NCI-H82 (cell line): ENCODE measurements at regions not wholly inside any gene's neighbourhood (a gene's known extent, or its start where the extent isn't known, plus 50 kb on each side); places are given as distances from the start of the nearest gene placed in this dataset.

Experiments used
- DNase-seq: peaks from one replicate; lab custom pipeline; 2025; lab: John Stamatoyannopoulos, UW

DNA sequence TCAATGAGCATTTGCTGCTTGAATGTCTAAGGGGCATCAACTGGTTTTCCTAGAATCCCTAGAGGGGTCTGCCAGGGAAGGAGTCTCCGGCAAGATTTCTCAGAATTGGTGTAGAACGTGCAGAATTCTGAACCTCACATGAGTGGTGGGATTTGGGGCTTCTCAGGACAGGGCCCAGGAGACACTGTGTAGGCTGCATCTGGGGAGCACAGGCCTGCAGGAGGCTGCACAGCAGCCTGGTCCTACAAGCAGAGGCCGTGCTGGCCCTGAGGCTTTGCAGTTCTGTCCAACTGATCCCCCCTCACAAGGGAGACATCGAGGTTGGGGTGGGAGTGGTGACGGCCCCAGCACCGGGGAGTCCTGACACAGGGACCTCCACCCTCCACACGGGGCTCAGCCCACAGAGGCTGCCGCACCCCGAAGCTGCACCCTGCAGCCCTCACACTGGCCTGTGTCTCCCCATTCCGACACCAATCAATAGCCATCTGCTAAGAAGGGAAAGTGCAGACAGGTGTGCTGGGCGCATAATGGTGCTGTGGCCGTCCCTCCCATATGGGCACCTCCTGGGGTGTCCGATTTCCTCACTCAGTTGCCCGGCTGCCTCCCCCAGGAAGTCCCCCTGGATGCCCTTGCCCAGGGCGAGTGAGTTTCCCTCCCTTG, 688.1 kb downstream of the BRD1 start:
- no peak for DNase-seq

DNA sequence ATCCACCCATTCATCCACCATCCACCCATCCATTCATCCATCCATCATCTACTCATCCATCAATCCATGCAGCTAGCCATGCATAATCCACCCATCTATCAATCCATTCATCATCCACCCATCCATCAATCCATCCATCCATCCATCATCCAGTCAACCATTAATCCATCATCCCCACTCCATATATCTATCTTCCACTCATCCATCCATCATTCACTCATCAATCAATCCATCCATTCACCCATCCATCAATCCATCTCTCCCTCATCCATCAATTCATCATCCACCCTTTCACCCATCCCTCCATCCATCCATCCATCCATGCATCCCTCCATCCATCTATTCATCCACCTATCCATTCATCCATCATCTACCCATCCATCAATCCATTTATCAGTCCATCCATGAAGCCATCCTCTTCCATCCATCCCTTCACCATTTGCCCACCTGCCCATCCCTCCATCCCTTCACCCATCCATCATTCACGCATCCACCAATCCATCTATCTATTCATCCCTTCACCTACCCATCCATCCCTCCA, 689.4 kb downstream of the BRD1 start:
- DNase-seq = no peak

DNA sequence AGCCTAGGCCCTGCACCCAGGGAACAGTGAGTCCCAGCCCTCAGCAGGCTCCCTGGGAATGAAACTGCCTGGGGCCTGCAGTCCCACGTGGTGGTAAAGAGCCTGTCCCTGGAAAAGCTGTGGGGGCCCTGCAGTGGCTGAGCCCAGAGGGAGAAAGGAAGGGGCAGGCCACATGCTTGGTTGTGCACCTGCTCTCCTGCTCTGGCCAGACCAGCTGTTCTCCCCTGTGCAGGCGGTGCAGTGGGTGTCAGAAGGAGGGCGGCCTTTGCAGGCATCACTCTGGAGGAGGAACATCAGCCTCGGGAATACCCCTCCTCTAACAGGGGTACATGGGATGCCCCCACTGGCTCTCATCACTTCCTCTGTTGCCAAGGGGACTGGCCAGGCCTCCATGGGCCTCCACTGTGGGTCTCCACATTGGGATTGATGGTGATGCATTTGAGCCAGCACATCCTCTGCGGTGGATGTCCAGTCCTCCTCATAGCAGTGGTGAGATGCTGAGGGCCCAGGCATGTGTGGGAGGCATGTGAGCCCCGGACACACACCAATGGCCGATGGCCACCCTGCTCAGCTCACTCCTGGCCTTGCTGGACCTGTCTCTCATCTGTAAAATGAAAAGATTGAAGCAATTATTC, 690.4 kb downstream of the BRD1 start:
- no peak for DNase-seq

DNA sequence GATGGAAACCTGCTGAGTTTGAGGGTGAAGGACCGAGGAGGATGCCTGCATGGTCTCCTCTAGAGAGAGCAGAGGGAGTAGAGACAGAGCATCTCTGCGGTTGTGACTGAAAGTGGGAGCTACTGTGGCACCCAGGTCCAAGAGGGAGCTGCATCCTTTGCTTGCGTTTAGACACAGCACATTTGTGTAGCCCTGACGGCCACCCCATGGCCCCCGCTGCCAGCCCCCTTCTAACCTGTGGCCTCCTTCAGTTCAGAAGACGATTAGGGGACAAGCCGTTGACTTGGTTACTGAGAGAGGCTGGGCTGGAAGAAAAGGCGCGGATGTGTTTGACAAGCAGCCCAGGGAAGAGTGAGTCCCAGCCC, 690.9 kb downstream of the BRD1 start:
- no peak for DNase-seq

DNA sequence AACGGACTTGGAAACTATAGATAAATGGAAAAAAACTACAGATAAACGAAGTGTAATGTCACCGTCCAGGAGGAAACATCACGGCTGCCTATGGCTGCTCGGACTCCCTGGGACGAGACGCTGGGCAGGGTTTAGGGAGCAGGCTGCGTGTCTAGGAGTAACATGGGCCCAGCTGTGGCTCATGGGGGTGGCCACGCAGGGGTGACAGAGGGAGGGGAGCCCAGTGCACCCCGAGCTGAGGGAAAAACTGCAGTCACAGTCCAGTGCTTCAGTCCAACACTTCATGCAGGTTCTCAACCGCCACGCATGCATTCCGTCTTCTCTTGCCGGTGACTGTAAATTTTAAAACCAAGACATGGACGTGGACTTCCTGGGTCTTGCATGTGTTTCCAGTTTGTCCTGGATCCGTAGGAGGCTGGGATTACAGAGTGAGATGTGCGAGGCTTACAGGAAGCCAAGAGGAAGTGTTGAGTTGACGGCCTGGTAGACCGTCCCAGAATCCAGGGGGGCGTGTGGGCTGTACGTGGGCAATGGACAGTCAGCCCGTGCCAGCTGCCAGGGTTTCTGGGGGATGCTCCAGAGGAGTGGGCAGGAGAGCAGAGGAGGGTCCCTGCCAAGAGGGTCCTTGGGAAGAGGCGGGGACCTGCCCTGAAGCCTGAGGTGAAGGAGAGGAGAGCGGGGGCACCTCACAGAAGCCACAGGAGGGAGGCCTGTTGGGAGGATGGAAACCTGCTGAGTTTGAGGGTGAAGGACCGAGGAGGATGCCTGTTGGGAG, 691.4 kb downstream of the BRD1 start:
- no peak for DNase-seq

DNA sequence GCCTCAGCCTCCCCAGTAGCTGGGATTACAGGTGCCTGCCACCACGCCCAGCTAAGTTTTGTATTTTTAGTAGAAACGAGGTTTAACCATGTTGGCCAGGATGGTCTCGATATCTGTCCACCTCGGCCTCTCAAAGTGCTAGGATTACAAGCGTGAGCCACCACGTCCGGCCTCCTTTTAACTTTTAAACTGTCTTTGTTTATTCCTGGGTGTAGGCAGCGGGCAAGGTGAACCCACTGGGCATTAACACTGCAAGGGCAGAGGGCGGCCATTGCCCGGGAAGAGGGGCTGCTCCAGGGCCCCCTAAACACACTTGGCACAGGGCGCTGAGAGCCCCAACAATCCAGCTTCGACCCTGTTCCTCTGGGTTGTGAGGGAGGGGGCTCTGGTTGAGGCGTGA, 693.6 kb downstream of the BRD1 start:
- DNase-seq = no peak

DNA sequence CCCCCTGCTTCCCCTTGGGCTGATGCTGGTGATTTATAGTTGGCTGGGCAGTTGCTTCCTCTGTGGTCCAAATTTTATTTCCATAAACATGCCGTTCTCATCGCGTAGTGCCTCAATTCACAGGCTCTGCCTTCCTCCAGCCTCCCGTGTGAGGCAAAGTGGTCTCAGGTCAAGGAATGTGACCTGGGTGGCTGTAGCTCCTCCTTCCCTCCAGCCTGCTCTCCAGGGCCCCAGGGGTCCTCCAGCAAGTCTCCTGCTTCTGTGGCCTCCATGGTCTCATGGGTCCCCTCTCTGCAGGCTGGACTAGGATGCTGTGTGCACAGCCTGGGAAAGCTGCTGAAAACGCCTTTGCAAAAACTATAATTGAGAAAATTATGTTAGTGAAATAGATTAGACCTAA, 694.1 kb downstream of the BRD1 start:
- no peak for DNase-seq

DNA sequence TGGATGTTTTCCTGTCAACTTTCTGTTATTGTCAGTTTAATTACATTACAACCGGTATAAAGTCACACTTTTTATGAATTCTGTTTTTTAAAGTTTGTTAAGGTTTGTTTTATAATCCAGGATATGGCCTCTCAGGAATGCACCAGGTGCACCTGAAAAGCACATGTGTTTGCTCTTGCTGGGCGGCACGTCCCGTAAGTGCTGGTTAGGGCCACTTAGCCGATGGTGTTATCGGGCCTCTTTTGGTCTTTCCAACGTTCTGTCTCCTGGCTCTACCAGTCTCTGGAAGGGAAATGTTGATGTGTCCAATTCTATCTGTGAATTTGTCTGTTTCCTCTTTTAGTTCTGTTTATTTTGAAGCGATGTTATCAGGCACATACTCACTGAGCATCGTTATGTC, 695.7 kb downstream of the BRD1 start:
- no peak for DNase-seq

DNA sequence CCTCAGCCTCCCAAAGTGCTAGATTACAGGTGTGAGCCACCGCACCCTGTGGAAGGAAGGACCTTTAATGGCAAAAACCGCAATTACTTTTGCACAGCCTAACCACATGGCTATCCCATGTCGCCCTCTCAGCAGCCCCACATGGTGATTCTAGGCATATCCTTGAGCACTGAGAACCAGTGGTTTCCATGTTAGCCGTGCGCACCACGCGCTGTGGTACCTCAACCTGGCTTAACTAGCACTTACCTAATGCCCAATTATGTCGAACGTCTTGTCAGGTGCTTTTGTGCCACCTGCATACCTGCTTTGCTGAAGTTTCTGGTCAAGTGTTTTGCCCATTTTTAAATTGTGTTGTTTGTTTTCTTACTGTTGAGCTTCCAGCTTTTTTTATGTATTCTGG, 697.9 kb downstream of the BRD1 start:
- no peak for DNase-seq

DNA sequence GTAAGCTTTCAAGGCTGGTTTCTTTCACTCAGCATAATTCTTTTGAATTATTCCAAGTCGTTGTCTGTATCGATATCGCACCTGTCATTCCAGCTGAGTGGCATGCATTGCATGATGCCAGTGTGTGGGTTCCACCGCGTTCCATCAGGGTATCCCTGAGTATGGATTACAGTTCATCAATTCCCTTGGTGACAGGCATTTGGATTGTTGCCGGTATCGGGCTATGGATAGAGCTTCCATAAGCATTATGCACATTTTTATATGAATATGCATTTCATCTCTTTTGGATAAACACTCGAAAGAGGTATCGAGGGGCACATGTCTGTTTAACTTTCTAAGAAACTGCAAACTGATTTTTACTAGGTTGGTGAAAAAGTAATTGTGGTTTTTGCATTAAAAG, 698.8 kb downstream of the BRD1 start:
- DNase-seq = no peak

DNA sequence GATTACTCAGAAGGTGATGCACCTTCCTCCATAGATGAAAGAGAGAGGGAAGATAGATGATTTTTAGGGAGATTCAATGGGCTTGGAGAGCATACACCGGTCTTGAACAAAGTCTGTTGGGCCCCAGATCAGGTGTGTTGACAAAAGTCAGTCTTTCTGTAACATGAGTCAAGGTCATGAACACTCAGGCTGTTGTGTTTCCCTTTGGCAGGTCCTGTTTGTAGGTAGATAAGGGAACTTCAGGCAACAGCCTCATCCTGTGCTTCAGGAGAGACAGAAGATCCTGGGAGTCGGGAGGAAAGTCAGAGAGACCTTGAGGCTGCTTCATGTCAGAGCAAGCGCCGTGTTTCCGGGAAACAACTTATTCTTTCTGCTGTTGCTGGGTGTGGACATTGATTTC, 703.1 kb downstream of the BRD1 start:
- DNase-seq = no peak

DNA sequence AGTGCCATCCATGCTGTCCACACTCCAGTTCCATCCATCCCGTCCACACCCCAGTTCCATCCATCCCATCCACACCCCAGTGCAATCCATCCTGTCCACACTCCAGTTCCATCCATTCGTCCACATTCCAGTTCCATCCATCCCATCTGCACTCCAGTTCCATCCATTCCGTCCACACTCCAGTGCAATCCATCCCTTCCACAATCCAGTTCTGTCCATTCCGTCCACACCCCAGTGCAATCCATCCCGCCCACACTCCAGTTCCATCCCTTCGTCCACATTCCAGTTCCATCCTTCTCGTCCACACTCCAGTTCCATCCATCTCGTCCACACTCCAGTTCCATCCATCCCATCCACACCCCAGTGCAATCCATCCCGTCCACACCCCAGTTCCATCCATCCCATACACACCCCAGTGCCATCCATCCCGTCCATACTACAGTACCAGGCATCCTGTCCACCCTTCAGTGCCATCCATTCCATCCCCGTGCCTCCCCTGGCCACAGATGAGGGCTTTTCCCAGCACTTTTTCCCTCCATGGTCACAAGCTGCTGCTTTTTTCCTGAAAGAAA, 704.0 kb downstream of the BRD1 start:
- no peak for DNase-seq

DNA sequence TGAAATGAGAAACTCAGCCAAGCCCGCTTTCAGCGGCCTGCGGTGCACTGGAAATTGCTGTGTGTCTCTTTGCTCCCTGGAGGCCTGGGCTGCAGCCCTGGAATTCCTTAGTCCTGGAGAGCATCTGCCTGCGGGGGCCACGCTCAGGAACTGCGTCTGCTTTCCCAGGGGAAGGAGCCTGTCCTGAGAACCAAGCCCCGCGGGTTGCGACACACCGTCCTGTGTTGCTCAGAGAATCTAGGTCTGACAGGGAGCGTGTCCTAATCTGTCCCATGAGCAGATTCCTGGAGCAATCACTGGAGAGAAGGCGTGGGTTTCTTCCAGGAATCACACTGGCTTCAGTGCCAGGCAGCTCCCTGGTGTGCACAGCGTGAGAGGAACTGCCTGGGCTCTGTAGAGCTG, 708.1 kb downstream of the BRD1 start:
- DNase-seq = no peak

DNA sequence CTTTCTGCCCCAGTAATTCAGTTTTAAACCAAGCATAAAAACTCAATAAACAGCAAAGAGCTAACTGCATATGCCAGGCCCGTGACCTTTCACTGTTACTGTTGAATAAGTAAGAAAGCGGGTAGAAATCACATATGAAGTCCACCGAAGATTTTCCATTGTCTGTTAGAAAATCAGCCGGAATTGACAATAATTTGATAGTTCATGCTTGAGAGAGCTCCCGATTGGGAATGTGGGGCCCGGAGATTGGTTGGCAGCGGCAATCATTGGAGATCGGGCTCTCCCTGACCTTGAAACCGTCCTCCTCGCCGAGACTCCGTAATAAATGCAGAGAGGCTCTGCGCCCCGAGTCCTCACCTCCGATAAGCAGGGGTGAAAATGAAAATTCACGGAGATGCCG, 709.6 kb downstream of the BRD1 start:
- DNase-seq = no peak

DNA sequence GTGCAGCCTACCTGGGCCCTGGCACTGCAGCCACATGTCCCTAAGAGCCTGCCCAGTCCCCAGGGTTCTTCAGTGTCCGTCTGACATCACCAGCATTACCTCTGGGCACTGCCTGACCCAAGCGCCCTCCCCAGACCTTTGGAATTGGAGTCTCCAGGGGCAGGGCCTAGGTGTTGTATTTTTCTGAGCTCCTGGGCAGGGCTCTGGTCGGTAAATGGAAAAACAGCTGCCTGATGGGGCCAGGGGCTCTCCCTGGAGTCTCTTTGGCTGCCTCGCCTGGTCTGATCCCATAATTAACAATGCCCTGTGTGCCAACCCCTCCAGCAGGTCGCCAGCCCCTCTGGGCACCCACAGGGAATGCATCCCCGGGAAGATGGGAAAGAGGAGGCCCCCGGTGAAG, 710.2 kb downstream of the BRD1 start:
- no peak for DNase-seq

DNA sequence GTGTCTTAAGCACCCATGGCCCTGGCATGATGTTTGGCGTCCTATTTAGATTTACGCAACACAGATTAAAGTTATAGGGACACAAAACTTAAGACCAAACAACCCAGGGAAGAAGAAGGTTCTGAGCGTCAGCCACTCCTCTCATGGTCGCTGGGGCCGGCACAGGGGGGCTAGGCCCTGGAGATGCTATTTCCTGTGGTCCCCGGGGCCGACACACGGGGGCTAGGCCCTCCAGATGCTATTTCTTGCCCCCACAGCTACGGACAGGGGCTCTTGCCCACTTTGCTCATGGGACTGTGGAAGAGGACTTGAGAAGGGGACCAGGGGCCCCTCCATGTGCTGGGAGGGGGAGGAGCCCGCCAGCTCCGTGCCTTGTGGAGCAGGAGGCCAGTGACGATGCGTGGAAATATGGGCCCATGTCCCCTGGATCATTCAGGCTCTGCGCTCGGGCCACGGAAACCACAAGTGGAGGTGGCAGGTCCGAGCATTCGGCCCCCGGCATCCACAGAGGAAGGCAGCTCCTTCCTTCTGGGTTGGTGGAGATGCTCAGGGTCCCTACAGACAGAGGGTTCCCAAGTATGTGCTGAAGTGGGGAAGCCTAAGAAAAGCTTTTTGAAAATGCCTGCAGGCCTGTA, 711.1 kb downstream of the BRD1 start:
- no peak for DNase-seq

DNA sequence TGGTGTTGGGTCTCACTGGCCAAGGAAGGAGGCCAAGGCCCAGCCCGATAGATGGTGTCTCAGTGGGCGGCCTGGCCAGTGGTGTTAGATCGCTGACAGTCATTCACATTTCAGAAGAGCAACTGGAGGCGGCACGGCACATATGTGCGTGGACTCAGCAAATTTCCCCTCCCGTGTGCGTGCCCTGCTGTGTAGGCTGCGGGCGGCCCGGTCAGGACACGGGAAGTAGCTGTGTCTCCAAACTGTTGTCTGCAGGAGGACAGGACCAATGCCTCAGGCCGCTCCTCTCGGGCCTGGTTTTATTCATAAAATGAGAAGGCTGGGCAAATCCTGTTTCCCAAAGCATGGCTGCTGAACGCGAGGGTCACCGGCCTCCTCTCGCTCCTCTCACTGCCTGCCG, 711.7 kb downstream of the BRD1 start:
- no peak for DNase-seq

DNA sequence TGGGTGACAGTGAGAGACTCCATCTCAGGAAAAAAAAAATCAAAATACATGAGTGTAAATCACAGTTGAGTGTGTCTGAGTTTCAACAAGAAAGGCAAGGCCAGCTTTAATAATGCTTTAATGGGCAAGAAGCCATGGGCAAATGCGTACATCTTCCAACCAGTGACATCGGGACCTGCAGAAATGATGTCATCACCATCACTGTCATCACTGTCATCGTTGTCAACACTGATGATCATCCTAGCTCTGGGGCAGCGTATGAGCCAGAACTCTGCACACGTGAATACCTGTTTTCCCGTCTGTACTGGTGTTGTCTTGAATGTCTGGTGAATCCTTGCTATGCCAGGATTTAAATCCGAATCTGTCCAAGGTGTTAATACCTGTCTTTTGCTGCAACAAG, 712.5 kb downstream of the BRD1 start:
- DNase-seq = no peak

DNA sequence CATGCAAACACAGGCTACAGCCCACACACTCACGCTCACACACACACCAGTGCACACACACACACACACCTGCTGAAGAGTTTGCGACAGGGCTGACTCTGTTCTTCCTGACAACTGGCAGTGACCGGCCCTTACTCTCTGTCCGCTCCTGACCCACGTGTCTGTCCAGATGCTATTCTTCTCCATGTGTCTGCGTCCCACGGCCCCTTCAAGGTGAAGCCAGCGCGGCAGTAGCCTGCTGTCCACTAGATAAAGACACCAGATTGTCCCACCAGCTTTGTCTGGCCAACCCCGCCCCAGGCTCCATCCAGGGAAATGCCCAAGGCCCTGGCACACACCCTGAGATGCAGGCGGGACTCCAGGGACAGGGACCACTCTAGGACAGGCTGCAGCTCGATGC, 713.9 kb downstream of the BRD1 start:
- DNase-seq = no peak

DNA sequence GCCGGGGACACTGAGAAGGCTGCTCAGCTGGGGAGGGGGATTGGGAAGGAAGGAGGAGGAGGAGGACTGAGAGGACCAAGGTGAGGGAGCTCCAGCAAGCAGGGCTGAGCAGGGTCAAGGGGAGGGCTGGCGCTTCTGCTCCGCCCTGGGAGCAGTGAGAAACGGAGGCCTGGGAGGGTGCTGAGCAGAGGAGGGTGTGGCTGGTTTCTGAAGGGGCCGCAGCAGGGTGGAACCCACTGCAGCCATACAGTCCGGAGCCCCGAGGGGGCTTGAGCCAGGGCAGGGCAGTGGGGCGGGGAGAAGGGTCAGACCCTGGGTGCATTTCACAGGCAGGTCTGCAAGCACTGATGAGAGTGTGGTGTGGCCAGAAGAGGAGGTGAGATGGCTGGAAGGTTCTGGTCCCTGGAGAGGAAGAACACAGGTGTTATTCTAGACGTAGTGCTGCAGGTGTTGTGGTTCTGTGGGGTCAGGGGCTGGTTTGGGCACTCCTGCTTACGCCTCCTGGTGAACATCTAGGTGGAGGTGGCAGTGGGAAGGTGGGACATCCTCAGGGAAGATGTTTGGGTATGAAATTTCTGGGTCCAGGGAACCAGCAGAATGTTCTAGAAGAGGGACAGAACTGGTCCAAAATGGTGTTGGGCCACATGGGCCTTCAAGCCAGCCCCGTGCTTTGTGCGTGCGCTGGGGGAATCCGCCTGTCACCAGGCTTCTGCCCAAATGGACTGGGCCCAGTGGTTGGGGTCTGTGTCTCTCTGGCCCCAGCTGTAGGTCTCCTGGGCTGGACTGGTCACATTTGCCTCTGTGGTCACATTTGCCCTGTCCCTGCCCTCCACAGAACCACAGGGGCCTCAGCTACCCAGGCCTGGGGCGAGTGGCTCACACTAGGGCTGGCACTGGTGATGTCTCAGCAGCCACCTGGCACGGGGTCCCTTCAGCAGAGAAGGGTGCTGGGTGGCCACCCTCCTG, 714.7 kb downstream of the BRD1 start:
- DNase-seq = no peak

DNA sequence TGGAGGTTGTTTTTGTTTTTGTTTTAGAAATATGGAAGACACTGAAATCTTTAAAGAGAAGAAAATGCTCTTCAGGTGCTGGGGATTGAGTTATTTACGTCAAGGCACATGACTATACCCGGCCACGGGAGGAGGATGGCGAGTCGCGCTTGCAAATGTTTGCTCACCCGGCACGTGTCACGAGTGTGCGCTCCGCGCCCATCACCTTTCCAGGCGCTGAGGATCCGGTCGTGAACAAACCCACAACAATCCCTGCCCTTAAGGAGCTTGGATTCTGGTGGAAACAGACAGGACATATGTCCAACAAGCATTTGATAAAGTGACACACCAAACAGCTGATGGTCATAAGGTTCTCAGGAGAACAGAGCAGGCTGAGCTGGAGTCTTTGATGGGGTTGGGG, 715.5 kb downstream of the BRD1 start:
- no peak for DNase-seq
